ENCODE measurements at regions not wholly inside any gene's neighbourhood (a gene's known extent, or its start where the extent isn't known, plus 50 kb on each side); places are given as distances from the start of the nearest gene placed in this dataset.

DNA sequence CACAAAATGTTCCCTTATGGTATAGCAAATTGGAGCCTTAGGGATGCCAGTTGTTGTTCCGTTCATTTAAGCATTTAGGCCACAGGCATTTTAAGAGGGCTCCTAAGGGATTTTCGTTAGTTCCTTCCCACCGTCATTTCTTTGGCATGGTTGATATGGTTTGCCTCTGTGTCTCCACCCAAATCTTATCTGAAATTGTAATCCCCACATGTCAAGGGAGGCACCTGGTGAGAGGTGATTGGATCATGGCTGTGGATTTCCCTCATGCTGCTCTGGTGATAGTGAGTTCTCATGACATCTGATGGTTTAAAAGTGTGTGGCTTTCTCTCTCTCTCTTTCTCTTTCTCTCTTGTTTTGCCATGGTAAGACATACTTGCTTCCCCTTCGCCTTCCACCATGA lies 104.1 kb downstream of the ASB9 start:
- TF ChIP-seq, protein P1, sequence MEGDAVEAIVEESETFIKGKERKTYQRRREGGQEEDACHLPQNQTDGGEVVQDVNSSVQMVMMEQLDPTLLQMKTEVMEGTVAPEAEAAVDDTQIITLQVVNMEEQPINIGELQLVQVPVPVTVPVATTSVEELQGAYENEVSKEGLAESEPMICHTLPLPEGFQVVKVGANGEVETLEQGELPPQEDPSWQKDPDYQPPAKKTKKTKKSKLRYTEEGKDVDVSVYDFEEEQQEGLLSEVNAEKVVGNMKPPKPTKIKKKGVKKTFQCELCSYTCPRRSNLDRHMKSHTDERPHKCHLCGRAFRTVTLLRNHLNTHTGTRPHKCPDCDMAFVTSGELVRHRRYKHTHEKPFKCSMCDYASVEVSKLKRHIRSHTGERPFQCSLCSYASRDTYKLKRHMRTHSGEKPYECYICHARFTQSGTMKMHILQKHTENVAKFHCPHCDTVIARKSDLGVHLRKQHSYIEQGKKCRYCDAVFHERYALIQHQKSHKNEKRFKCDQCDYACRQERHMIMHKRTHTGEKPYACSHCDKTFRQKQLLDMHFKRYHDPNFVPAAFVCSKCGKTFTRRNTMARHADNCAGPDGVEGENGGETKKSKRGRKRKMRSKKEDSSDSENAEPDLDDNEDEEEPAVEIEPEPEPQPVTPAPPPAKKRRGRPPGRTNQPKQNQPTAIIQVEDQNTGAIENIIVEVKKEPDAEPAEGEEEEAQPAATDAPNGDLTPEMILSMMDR (conservative IDR thresholded peaks at IDR 0.05; ENCODE audit: low read length), result no peak
- no peak for TF ChIP-seq EZH2phosphoT487 (IDR thresholded peaks at IDR 0.05; ENCODE audit: borderline replicate concordance)

Measured in Loucy (cell line).